C4-2B (cell line): ENCODE measurements at regions not wholly inside any gene's neighbourhood (a gene's known extent, or its start where the extent isn't known, plus 50 kb on each side); places are given as distances from the start of the nearest gene placed in this dataset.

Experiments used
- CTCF ChIP-seq: fragments of 450-650 bp; conservative IDR thresholded peaks from 2 replicates; pipeline ENCODE4 v1.5.1; 2017; ENCODE audit warnings: mild to moderate bottlenecking
- ZFX ChIP-seq: fragments of 450-650 bp; IDR thresholded peaks from 2 replicates; pipeline ENCODE4 v1.6.1; 2017

- TF ChIP-seq CTCF = no peak
- TF ChIP-seq ZFX = no peak
Measured at GRCh38 chr7:41097501-41097900, 605.4 kb downstream of the INHBA start.
